Astrocyte of the cerebellum (primary cell): ENCODE measurements at regions not wholly inside any gene's neighbourhood (a gene's known extent, or its start where the extent isn't known, plus 50 kb on each side); places are given as distances from the start of the nearest gene placed in this dataset.

Experiments used
- DNase-seq: peaks from one replicate; pipeline ENCODE4 v3.0.0-alpha.2; 2011; ENCODE audit warnings: low read depth
- H3K4me3 ChIP-seq: 2 replicates; pipeline ENCODE4 v1.5.1; 2011; ENCODE audit warnings: mild to moderate bottlenecking, low read depth, low read length, moderate library complexity
- in situ Hi-C: cut with HindIII; loops from 2 replicates; pipeline ENCODE4 v1.10.0; 2017; ENCODE audit warnings: low sequenced_read_pairs
- TF ChIP-seq, protein P1 (sequence below): IDR thresholded peaks from 2 replicates; pipeline ENCODE4 v1.5.1; 2012; ENCODE audit warnings: low read length, low read depth, moderate library complexity, mild to moderate bottlenecking; ENCODE audit errors: missing control alignments

DNA sequence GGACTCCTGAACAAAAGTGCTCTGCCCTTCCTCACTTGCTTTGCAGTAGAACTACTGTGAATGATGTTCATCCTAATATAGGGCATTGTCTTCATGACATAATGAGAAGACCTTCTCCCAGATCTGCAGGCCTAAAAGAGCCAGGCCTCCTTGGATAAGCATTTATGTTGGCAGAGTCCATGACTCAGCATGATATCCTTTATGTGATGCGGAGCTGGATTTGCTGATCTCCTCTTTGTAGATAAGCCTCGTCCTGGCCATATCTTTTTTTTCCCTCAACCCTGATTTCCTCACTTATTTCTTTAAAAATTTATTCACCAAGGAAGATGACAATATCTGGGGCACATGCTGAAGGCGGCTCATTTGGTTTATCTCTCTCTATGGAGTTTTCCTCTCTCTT lies 62.4 kb upstream of the TAS2R1 start:
- TF ChIP-seq, protein P1, sequence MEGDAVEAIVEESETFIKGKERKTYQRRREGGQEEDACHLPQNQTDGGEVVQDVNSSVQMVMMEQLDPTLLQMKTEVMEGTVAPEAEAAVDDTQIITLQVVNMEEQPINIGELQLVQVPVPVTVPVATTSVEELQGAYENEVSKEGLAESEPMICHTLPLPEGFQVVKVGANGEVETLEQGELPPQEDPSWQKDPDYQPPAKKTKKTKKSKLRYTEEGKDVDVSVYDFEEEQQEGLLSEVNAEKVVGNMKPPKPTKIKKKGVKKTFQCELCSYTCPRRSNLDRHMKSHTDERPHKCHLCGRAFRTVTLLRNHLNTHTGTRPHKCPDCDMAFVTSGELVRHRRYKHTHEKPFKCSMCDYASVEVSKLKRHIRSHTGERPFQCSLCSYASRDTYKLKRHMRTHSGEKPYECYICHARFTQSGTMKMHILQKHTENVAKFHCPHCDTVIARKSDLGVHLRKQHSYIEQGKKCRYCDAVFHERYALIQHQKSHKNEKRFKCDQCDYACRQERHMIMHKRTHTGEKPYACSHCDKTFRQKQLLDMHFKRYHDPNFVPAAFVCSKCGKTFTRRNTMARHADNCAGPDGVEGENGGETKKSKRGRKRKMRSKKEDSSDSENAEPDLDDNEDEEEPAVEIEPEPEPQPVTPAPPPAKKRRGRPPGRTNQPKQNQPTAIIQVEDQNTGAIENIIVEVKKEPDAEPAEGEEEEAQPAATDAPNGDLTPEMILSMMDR = no peak
- DNase-seq = no peak
- in situ Hi-C loops = no loop called here
- no peak overlapping the region for H3K4me3 ChIP-seq

DNA sequence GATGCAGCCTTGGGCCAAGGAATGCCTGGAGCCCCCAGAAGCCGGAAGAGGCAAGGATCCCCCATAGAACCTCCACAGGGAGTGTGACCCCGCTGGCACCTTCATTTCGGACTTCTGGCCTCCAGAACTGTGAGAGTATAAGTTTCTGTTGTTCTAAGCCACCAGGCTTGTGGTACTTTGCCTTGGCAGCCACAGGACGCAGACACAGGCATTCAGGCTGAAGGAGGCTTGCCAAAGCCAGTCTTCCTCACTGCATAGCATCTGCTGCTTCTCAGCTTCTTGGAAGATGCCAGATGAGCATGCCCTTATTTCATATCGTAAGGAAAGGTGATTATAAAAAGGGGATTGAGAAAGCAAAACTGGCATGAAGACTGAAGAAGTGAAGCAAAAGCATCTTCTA lies 61.1 kb upstream of the TAS2R1 start:
- no peak for DNase-seq
- TF ChIP-seq, protein P1 = no peak
- no peak overlapping the region for H3K4me3 ChIP-seq
- in situ Hi-C loops = no loop called here

DNA sequence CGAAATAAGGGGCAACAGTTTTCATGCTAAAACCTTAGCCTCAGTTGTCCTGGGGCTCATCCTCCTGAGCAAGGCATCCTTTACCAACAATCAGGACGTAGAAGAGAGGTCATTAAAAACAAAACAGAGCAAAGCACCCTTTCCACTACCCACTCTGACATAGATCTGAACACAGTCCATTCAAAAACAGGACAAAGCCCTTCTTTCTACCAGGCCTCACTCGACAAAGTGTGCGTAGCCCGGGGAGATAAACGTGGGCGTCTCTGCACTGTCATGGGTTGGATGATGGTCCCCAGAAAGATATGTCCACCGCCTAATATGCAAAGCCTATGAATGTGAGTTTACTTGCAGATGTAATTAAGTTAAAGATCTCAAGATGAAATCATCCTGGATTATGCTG lies 60.6 kb upstream of the TAS2R1 start:
- DNase-seq = no peak
- in situ Hi-C loops = no loop called here
- TF ChIP-seq, protein P1 = no peak
- H3K4me3 ChIP-seq = no peak overlapping the region

DNA sequence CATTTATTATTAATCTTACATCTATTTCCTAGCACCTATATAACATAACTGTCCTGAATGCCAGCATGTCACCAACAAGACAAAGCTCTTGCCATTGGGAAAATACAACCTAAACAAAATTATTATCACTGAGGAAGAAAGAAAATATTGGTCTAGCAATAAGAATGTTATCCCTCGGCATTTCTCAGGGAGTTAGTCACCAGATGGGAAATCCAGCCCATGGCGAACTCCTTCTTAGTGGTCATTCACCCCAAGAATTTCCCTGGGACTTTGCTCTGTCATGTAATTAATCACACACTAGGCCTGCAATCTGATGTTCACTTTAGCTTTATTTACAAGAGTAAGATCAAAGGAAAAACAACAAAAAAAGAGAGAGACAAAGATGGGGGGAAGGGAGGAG lies 56.1 kb upstream of the TAS2R1 start:
- peak; percentile 24 for DNase-seq
- in situ Hi-C loops = no loop called here
- TF ChIP-seq, protein P1 = no peak
- H3K4me3 ChIP-seq = no peak overlapping the region

DNA sequence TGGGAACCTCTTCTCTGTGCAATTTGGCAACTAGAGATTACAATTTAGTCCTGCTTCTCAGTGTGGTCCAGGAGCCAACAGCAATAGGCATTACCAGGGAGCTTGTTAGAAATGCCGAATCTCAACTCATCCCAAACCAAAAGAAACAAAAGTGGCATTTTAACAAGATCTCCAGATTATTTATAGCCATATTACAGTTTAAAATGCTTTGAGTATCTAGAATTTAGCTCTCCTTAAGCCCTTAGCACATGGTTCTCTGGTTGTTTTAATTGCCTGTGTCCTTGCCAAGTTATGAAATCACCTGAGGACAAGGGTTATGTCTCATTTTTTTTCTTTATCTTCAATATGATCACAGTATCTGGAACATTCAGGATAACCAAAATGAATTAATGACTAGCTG lies 51.6 kb upstream of the TAS2R1 start:
- TF ChIP-seq, protein P1 = no peak
- in situ Hi-C loops = no loop called here
- DNase-seq = no peak
- no peak overlapping the region for H3K4me3 ChIP-seq
